ENCODE measurements at regions not wholly inside any gene's neighbourhood (a gene's known extent, or its start where the extent isn't known, plus 50 kb on each side); places are given as distances from the start of the nearest gene placed in this dataset.

- TF ChIP-seq, protein P1, sequence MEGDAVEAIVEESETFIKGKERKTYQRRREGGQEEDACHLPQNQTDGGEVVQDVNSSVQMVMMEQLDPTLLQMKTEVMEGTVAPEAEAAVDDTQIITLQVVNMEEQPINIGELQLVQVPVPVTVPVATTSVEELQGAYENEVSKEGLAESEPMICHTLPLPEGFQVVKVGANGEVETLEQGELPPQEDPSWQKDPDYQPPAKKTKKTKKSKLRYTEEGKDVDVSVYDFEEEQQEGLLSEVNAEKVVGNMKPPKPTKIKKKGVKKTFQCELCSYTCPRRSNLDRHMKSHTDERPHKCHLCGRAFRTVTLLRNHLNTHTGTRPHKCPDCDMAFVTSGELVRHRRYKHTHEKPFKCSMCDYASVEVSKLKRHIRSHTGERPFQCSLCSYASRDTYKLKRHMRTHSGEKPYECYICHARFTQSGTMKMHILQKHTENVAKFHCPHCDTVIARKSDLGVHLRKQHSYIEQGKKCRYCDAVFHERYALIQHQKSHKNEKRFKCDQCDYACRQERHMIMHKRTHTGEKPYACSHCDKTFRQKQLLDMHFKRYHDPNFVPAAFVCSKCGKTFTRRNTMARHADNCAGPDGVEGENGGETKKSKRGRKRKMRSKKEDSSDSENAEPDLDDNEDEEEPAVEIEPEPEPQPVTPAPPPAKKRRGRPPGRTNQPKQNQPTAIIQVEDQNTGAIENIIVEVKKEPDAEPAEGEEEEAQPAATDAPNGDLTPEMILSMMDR (IDR thresholded peaks at IDR 0.05), result no peak
- TF ChIP-seq POLR2A (IDR thresholded peaks at IDR 0.05) (no peak), POLR2AphosphoS5 (IDR thresholded peaks at IDR 0.05) (no peak), EP300 (IDR thresholded peaks at IDR 0.05) (no peak)
These were observed 82.0 kb downstream of the UBIAD1 start for GRCh38 chr1:11354893-11355553.
